ENCODE measurements at regions not wholly inside any gene's neighbourhood (a gene's known extent, or its start where the extent isn't known, plus 50 kb on each side); places are given as distances from the start of the nearest gene placed in this dataset.
"Not testable (repeated sequence)": the region's sequence is repeated elsewhere in the genome, so short reads cannot be mapped to it uniquely, and the experiment has no call there.

DNA sequence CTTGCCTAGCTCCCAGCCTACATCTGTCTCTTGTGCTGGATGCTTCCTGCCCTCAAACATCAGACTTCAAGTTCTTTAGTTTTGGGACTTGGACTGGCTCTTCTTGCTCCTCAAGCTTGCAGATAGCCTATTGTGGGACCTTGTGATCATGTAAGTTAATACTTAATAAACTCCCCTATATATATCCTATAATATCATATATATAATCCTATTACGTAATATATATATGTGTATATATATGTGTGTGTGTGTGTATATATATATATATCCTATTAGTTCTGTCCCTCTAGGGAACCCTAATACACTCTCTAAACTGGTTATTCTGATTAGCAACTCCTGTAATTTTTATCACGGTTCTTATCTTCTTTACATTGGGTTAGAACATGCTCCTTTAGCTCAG lies 274.9 kb upstream of the USP25 start:
- not testable (repeated sequence) for TF ChIP-seq POLR2AphosphoS5 (IDR thresholded peaks at IDR 0.05; ENCODE audit: borderline replicate concordance, low read depth, low read length); EZH2 (IDR thresholded peaks at IDR 0.05); FOXP2 (optimal IDR thresholded peaks at IDR 0.05; ENCODE audit: control extremely low read depth, extremely low read length, insufficient read depth)

Data from SK-N-MC (cell line).